Stomach (tissue), 8 donors: ENCODE measurements at regions not wholly inside any gene's neighbourhood (a gene's known extent, or its start where the extent isn't known, plus 50 kb on each side); places are given as distances from the start of the nearest gene placed in this dataset.

Experiments
- DNase-seq, 2 donors: peaks; one replicate each; pipeline versions ENCODE4 v3.0.0 to v3.0.0-alpha.2; 2013 to 2019
- H3K27ac ChIP-seq, 5 donors: fragments of 200-600 bp in 4 of 5; sonication (generic) in 4 of 5; one replicate each; pipeline ENCODE4 v1.5.1; 2013 to 2019; ENCODE audit warnings: mild to moderate bottlenecking in 1 of 5, moderate library complexity in 1 of 5
- H3K27me3 ChIP-seq, 3 donors: fragments of 200-600 bp; sonication (generic); one replicate each; pipeline ENCODE4 v1.5.1; 2017 to 2019; ENCODE audit warnings: mixed run types in 1 of 3
- H3K36me3 ChIP-seq, 4 donors: fragments of 200-600 bp; sonication (generic); 1 replicate in 3 of 4; 2 replicates in 1 of 4; pipeline ENCODE4 v1.5.1; 2016 to 2019
- H3K4me1 ChIP-seq, 4 donors: fragments of 200-600 bp; sonication (generic); one replicate each; pipeline ENCODE4 v1.5.1; 2016 to 2019
- H3K4me3 ChIP-seq, 4 donors: fragments of 200-600 bp; sonication (generic) in 3 of 4; one replicate each; pipeline ENCODE4 v1.5.1; 2016 to 2019; ENCODE audit warnings: mild to moderate bottlenecking in 1 of 4
- H3K9me3 ChIP-seq, 4 donors: fragments of 200-600 bp; sonication (generic); one replicate each; pipeline ENCODE4 v1.5.1; 2016 to 2019
- CTCF ChIP-seq, 7 experiments: fragments of 450-650 bp in 4 of 7; fragments of 200-600 bp in 3 of 7; sonication (generic) in 3 of 7; IDR thresholded peaks; one replicate each; pipeline ENCODE4 v1.5.1; 2016 to 2019; ENCODE audit warnings: antibody characterized with exemption in 7 of 7, control low read depth in 2 of 7, mild to moderate bottlenecking in 1 of 7
- EP300 ChIP-seq: sonication (generic); formaldehyde crosslinking; IDR thresholded peaks from one replicate; pipeline ENCODE4 v1.6.1; 2017; ENCODE audit warnings: antibody characterized with exemption
- POLR2A ChIP-seq, 4 donors: fragments of 450-650 bp; IDR thresholded peaks; one replicate each; pipeline ENCODE4 v1.6.1; 2016; ENCODE audit warnings: antibody characterized with exemption in 4 of 4, control low read depth in 2 of 4, mild to moderate bottlenecking in 1 of 4, moderate library complexity in 1 of 4
- POLR2AphosphoS5 ChIP-seq, 3 donors: sonication (generic); formaldehyde crosslinking; IDR thresholded peaks; one replicate each; pipeline ENCODE4 v1.6.1; 2016; ENCODE audit warnings: antibody characterized with exemption in 3 of 3
- WGBS, 5 donors: extraction: QIAGEN DNeasy Blood & Tissue Kit in 3 of 5; methylation state at CpG; one replicate each; pipeline versions ENCODE4 v1.1.5 to v1.1.7; 2013 to 2018; 5-methylcytosine and 5-hydroxymethylcytosine counted together
- intact Hi-C: fragments of 100-400 bp; cut with DNase I; formaldehyde crosslinking; loops from one replicate; pipeline ENCODE4 v1.15.1; 2023; ENCODE audit warnings: low total_unique reads
- donor health status: healthy with polysubstance abuse.
- donor health status: Bipolar disorder and iron deficiency.
- donor health status: healthy.

GRCh38 chr1:98055457-98055856 lies 134.6 kb upstream of the DPYD start:
- no peaks in the 10 kb centered on the region for H3K36me3 ChIP-seq
- peaks cover 8 to 19% (median 13%) of the 10 kb centered on the region in 4 donors for H3K4me1 ChIP-seq
- WGBS, 5 donors, result 86 to 94% (median 90%) methylated on average over 7 of the region's 7 CpGs
- intact Hi-C loops, result loop anchor here (10.0 kb wide), 1 partner anchor 1091 kb away; no protein-coding TSS in a partner anchor
- peaks cover 0 to 73% (median 16%) of the 10 kb centered on the region in 3 donors for H3K27me3 ChIP-seq
- no peak overlapping the region for H3K4me3 ChIP-seq
- H3K27ac ChIP-seq, result no peak overlapping the region
- no peak for DNase-seq
- H3K9me3 ChIP-seq, result no peaks in the 10 kb centered on the region
- TF ChIP-seq EP300 (no peak), POLR2A (IDR thresholded peaks at IDR 0.05) (no peak), POLR2AphosphoS5 (IDR thresholded peaks at IDR 0.05) (no peak), CTCF (IDR thresholded peaks at IDR 0.05) (no peak)

- H3K27me3 ChIP-seq, result peaks cover 0 to 76% (median 19%) of the 10 kb centered on the region in 3 donors
These were observed 134.0 kb upstream of the DPYD start for GRCh38 chr1:98054786-98055185.

GRCh38 chr1:98054367-98054701 lies 133.5 kb upstream of the DPYD start:
- intact Hi-C loops, result loop anchor here (10.0 kb wide), 1 partner anchor 1090 kb away; no protein-coding TSS in a partner anchor
- 18 to 22% (median 20%) methylated on average over 11 of the region's 11 CpGs for WGBS, 5 donors

More at GRCh38 chr1:98054786-98055185, 134.0 kb upstream of the DPYD start:
- intact Hi-C loops, result loop anchor here (10.0 kb wide), 1 partner anchor 1090 kb away; no protein-coding TSS in a partner anchor
- DNase-seq, result no peak
- Histone ChIP-seq H3K36me3 (no peaks in the 10 kb centered on the region), H3K4me3 (no peak overlapping the region), H3K27ac (no peak overlapping the region), H3K4me1 (peaks cover 8 to 19% (median 13%) of the 10 kb centered on the region in 4 donors), H3K9me3 (no peaks in the 10 kb centered on the region)
- WGBS, 5 donors, result 64 to 76% (median 70%) methylated on average over 4 of the region's 4 CpGs
- TF ChIP-seq CTCF (IDR thresholded peaks at IDR 0.05) (no peak), EP300 (no peak), POLR2A (IDR thresholded peaks at IDR 0.05) (no peak), POLR2AphosphoS5 (IDR thresholded peaks at IDR 0.05) (no peak)

More at GRCh38 chr1:98054367-98054701, 133.5 kb upstream of the DPYD start:
- H3K36me3 ChIP-seq, result no peaks in the 10 kb centered on the region
- peaks cover 1 to 80% (median 23%) of the 10 kb centered on the region in 3 donors for H3K27me3 ChIP-seq
- H3K9me3 ChIP-seq, result no peaks in the 10 kb centered on the region
- H3K4me1 ChIP-seq, result peaks cover 8 to 19% (median 13%) of the 10 kb centered on the region in 4 donors
- peak overlapping the region; percentile 41 to 68 (median 55) for H3K4me3 ChIP-seq
- no peak for DNase-seq
- no peak for TF ChIP-seq POLR2AphosphoS5 (IDR thresholded peaks at IDR 0.05)
- TF ChIP-seq CTCF (IDR thresholded peaks at IDR 0.05), result peak in 1 of 7 experiments; percentile 19
- TF ChIP-seq POLR2A (IDR thresholded peaks at IDR 0.05), result no peak
- no peak overlapping the region for H3K27ac ChIP-seq
